HCT116 (cell line): ENCODE measurements at regions not wholly inside any gene's neighbourhood (a gene's known extent, or its start where the extent isn't known, plus 50 kb on each side); places are given as distances from the start of the nearest gene placed in this dataset.

ENCODE experiments used
- ATAC-seq: fragments of 200-7000 bp; cut with Tn5 transposase; 2 replicates; pipeline ENCODE4 v1.9.1; 2020; ENCODE audit warnings: mild to moderate bottlenecking, moderate library complexity
- BruUV-seq: library from RNA; stranded (reverse); fragments of 400-500 nt; replicated peaks from 2 replicates; lab custom pipeline; 2021; lab: Mats Ljungman, UMichigan
- CTCF ChIA-PET: fragments of 300-600 bp; sonication (Branson Sonifier 250); formaldehyde crosslinking; loops from one replicate; lab custom pipeline; 2021; ENCODE audit warnings: antibody characterized with exemption; lab: Charles Lee
- POLR2A ChIA-PET: fragments of 300-600, 350-600 bp; sonication (Branson Sonifier 250); formaldehyde crosslinking; loops from one replicate; lab custom pipeline; 2021; ENCODE audit warnings: antibody characterized with exemption; lab: Charles Lee
- RAD21 ChIA-PET, 2 experiments: fragments of 300-600 bp; sonication (Branson Sonifier 250); formaldehyde crosslinking; loops; one replicate each; lab custom pipeline; 2023; ENCODE audit warnings: low total read pairs in 2 of 2; ENCODE audit not compliant: uncharacterized antibody in 2 of 2, unreplicated experiment in 2 of 2, low non-redundant PET in 1 of 2; lab: Charles Lee
- DNase-seq: peaks from one replicate; pipeline ENCODE4 v3.0.0-alpha.2; 2010; ENCODE audit warnings: low read depth, low spot score
- H2AFZ ChIP-seq: fragments of 200-600 bp; shearing (Covaris generic), sonication (generic); 2 replicates; pipeline ENCODE4 v1.6.1; 2017; ENCODE audit warnings: low read depth, mixed run types, mixed read lengths, antibody characterized with exemption, low read length; ENCODE audit not compliant: poor library complexity, severe bottlenecking
- H3K27ac ChIP-seq: 2 replicates; pipeline ENCODE4 v1.5.1; 2012; ENCODE audit warnings: low read depth, low read length
- H3K27me3 ChIP-seq: fragments of 200-600 bp; sonication (generic); 2 replicates; pipeline ENCODE4 v1.6.1; 2016; ENCODE audit warnings: mixed run types, low read length, mixed read lengths; ENCODE audit not compliant: insufficient read depth
- H3K36me3 ChIP-seq, 2 experiments: fragments of 200-500 bp in 1 of 2; fragments of 200-600 bp in 1 of 2; sonication (Bioruptor generic) in 1 of 2; sonication (generic) in 1 of 2; 2 replicates each; pipeline versions ENCODE4 v1.5.1 to v1.6.1; 2014 to 2016; ENCODE audit warnings: low read length in 2 of 2, inconsistent platforms in 1 of 2, mixed read lengths in 1 of 2, mixed run types in 1 of 2; ENCODE audit not compliant: insufficient read depth in 2 of 2, control insufficient read depth in 1 of 2
- H3K4me1 ChIP-seq, 2 experiments: fragments of 200-600 bp in 1 of 2; sonication (generic) in 1 of 2; 2 replicates each; pipeline versions ENCODE4 v1.5.1 to v1.6.1; 2012 to 2017; ENCODE audit warnings: low read length in 2 of 2, inconsistent platforms in 1 of 2, mild to moderate bottlenecking in 1 of 2, mixed read lengths in 1 of 2, mixed run types in 1 of 2, moderate library complexity in 1 of 2; ENCODE audit not compliant: insufficient read depth in 2 of 2, control insufficient read depth in 1 of 2
- H3K4me2 ChIP-seq: fragments of 200-600 bp; sonication (generic); 2 replicates; pipeline ENCODE4 v1.6.1; 2017; ENCODE audit warnings: mixed run types, low read length, mixed read lengths
- H3K4me3 ChIP-seq, 2 experiments: fragments of 200-600 bp in 1 of 2; sonication (generic) in 1 of 2; replicated peaks in 1 of 2; 2 replicates each; pipeline ENCODE4 v1.5.1; 2011 to 2016; ENCODE audit warnings: low read length in 2 of 2, control low read depth in 1 of 2, low read depth in 1 of 2, mild to moderate bottlenecking in 1 of 2, mixed read lengths in 1 of 2, mixed run types in 1 of 2
- H3K79me2 ChIP-seq: fragments of 200-600 bp; sonication (generic); 2 replicates; pipeline ENCODE4 v1.6.1; 2017; ENCODE audit warnings: mild to moderate bottlenecking, mixed run types, low read length, moderate library complexity, mixed read lengths; ENCODE audit not compliant: insufficient read depth
- H3K9ac ChIP-seq: fragments of 200-600 bp; sonication (generic); 2 replicates; pipeline ENCODE4 v1.6.1; 2016; ENCODE audit warnings: low read length, mixed read lengths
- H3K9me2 ChIP-seq: fragments of 200-600 bp; sonication (generic), shearing (Covaris generic); 2 replicates; pipeline ENCODE4 v1.6.1; 2017; ENCODE audit warnings: mixed run types, mild to moderate bottlenecking, moderate library complexity; ENCODE audit not compliant: insufficient read depth
- H3K9me3 ChIP-seq, 2 experiments: fragments of 200-500 bp in 1 of 2; fragments of 200-600 bp in 1 of 2; sonication (Bioruptor generic) in 1 of 2; sonication (generic) in 1 of 2; 2 replicates each; pipeline ENCODE4 v1.6.1; 2014 to 2017; ENCODE audit warnings: low read length in 2 of 2, mixed read lengths in 2 of 2, inconsistent platforms in 1 of 2, low read depth in 1 of 2, mild to moderate bottlenecking in 1 of 2, mixed run types in 1 of 2, moderate library complexity in 1 of 2; ENCODE audit not compliant: control insufficient read depth in 1 of 2, insufficient read depth in 1 of 2
- H4K20me1 ChIP-seq: fragments of 200-600 bp; sonication (generic), shearing (Covaris generic); 2 replicates; pipeline ENCODE4 v1.6.1; 2017; ENCODE audit warnings: mixed run types, mild to moderate bottlenecking, moderate library complexity; ENCODE audit not compliant: insufficient read depth
- CEBPB ChIP-seq: IDR thresholded peaks from 2 replicates; pipeline ENCODE4 v1.6.1; 2012; ENCODE audit warnings: low read depth
- ELF1 ChIP-seq: IDR thresholded peaks from 2 replicates; pipeline ENCODE4 v1.6.1; 2012; ENCODE audit warnings: low read depth, borderline replicate concordance
- JUND ChIP-seq: IDR thresholded peaks from 2 replicates; pipeline ENCODE4 v1.6.1; 2012
- POLR2AphosphoS5 ChIP-seq: IDR thresholded peaks from 2 replicates; pipeline ENCODE4 v1.6.1; 2011; ENCODE audit warnings: mild to moderate bottlenecking, low read depth, low read length, moderate library complexity
- RAD21 ChIP-seq: IDR thresholded peaks from 2 replicates; pipeline ENCODE4 v1.6.1; 2012; ENCODE audit warnings: low read depth, mild to moderate bottlenecking
- SIN3A ChIP-seq: IDR thresholded peaks from 2 replicates; pipeline ENCODE4 v1.6.1; 2012; ENCODE audit warnings: low read depth
- SP1 ChIP-seq: IDR thresholded peaks from 2 replicates; pipeline ENCODE4 v1.6.1; 2012; ENCODE audit warnings: low read depth
- SRF ChIP-seq: IDR thresholded peaks from 2 replicates; pipeline ENCODE4 v1.6.1; 2012; ENCODE audit warnings: low read depth
- TCF7L2 ChIP-seq: IDR thresholded peaks from 2 replicates; pipeline ENCODE4 v1.7.0; 2011; ENCODE audit warnings: borderline replicate concordance, inconsistent platforms; ENCODE audit not compliant: insufficient read depth, insufficient read length; ENCODE audit errors: extremely low read depth
- YY1 ChIP-seq: IDR thresholded peaks from 2 replicates; pipeline ENCODE4 v1.6.1; 2011; ENCODE audit warnings: low read length, low read depth, moderate library complexity, mild to moderate bottlenecking; ENCODE audit not compliant: insufficient replicate concordance; ENCODE audit errors: extremely low read depth
- intact Hi-C: fragments of 100-400 bp; cut with micrococcal nuclease; formaldehyde crosslinking; loops from 2 replicates; pipeline ENCODE4 v1.10.0; 2022
- TF ChIP-seq, protein P1 (sequence below): IDR thresholded peaks from 2 replicates; pipeline ENCODE4 v1.6.1; 2012; ENCODE audit warnings: low read depth
- TF ChIP-seq, protein P2 (sequence below): IDR thresholded peaks from 2 replicates; pipeline ENCODE4 v1.6.1; 2012
- TF ChIP-seq, protein P3 (sequence below): IDR thresholded peaks from 2 replicates; pipeline ENCODE4 v1.6.1; 2012

DNA sequence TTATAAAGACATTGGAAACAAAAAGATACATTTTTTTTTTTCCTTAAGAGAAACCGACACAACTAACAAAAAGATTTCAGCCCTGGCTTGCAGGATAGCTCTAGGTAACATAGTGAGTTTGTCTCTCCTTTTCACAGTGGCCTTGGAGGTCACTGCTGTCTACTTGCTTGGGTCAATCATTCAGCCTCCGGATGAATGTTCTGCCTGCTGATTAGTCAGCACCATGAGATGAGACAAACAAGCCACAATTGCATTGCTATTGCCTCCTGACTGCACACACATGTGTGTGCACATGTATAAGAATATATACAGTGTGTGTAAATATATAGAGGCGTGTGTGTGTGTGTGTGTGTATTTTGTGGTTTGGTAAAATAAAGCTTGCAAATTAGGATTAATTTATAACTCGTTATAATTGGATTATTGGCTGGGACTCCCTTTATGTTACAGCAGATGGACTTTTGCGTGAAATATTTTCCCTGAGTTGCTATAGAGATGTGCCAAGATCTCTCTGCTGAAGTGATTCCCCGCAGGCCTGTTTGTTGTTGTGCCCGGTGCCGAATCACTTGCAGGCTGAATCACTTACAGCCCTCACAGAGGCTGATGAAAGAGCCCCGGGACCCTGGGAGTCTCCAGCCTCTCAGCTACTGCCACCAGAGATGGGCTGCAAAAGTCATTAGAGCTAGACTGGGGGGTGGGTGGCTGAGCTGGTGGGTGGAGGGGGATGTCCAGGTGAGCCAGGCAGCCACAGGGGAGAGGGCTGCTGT lies 161.2 kb downstream of the FGF18 start:
- TF ChIP-seq, protein P1, sequence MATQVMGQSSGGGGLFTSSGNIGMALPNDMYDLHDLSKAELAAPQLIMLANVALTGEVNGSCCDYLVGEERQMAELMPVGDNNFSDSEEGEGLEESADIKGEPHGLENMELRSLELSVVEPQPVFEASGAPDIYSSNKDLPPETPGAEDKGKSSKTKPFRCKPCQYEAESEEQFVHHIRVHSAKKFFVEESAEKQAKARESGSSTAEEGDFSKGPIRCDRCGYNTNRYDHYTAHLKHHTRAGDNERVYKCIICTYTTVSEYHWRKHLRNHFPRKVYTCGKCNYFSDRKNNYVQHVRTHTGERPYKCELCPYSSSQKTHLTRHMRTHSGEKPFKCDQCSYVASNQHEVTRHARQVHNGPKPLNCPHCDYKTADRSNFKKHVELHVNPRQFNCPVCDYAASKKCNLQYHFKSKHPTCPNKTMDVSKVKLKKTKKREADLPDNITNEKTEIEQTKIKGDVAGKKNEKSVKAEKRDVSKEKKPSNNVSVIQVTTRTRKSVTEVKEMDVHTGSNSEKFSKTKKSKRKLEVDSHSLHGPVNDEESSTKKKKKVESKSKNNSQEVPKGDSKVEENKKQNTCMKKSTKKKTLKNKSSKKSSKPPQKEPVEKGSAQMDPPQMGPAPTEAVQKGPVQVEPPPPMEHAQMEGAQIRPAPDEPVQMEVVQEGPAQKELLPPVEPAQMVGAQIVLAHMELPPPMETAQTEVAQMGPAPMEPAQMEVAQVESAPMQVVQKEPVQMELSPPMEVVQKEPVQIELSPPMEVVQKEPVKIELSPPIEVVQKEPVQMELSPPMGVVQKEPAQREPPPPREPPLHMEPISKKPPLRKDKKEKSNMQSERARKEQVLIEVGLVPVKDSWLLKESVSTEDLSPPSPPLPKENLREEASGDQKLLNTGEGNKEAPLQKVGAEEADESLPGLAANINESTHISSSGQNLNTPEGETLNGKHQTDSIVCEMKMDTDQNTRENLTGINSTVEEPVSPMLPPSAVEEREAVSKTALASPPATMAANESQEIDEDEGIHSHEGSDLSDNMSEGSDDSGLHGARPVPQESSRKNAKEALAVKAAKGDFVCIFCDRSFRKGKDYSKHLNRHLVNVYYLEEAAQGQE = no peak
- TF ChIP-seq YY1 (no peak), SP1 (no peak), POLR2AphosphoS5 (no peak), SRF (no peak), CEBPB (no peak), SIN3A (no peak), ELF1 (no peak), RAD21 (no peak), JUND (no peak), TCF7L2 (no peak)
- TF ChIP-seq, protein P2, sequence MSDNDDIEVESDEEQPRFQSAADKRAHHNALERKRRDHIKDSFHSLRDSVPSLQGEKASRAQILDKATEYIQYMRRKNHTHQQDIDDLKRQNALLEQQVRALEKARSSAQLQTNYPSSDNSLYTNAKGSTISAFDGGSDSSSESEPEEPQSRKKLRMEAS = no peak
- TF ChIP-seq, protein P3, sequence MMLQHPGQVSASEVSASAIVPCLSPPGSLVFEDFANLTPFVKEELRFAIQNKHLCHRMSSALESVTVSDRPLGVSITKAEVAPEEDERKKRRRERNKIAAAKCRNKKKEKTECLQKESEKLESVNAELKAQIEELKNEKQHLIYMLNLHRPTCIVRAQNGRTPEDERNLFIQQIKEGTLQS = no peak
- ATAC-seq (no peak), DNase-seq (no peak)
- ChIA-PET RAD21 (no interaction called here), POLR2A (no interaction called here), CTCF (no interaction called here)
- no peaks in the 10 kb centered on the region for H3K27me3 ChIP-seq
- intact Hi-C loops = no loop called here
- no peak overlapping the region for H3K4me2 ChIP-seq
- no peaks in the 10 kb centered on the region for H3K79me2 ChIP-seq
- BruUV-seq = no TSS peak
- no peaks in the 10 kb centered on the region for H3K9me3 ChIP-seq
- no peaks in the 10 kb centered on the region for H3K9me2 ChIP-seq
- H2AFZ ChIP-seq = no peak overlapping the region
- H3K9ac ChIP-seq = no peak overlapping the region
- no peaks in the 10 kb centered on the region for H4K20me1 ChIP-seq
- no peak overlapping the region for H3K4me3 ChIP-seq
- no peaks in the 10 kb centered on the region for H3K36me3 ChIP-seq
- no peaks in the 10 kb centered on the region for H3K4me1 ChIP-seq
- H3K27ac ChIP-seq = no peak overlapping the region
